CD14-positive monocyte (primary cell): ENCODE measurements at regions not wholly inside any gene's neighbourhood (a gene's known extent, or its start where the extent isn't known, plus 50 kb on each side); places are given as distances from the start of the nearest gene placed in this dataset.

ENCODE experiments used
- DNase-seq, 3 donors: peaks; one replicate each; pipeline ENCODE4 v3.0.0-alpha.2; 2011 to 2022
- H2AFZ ChIP-seq: 2 replicates; pipeline ENCODE4 v1.6.0; 2012; ENCODE audit warnings: mild to moderate bottlenecking, low read depth, low read length, inconsistent platforms; ENCODE audit not compliant: insufficient read depth, poor library complexity, severe bottlenecking
- H3K27ac ChIP-seq, 2 donors: 1 replicate in 1 of 2; 2 replicates in 1 of 2; pipeline ENCODE4 v1.5.1; 2012 to 2013; ENCODE audit warnings: low read length in 2 of 2, control low read depth in 1 of 2, inconsistent platforms in 1 of 2, low read depth in 1 of 2, mild to moderate bottlenecking in 1 of 2
- H3K27me3 ChIP-seq, 2 donors: one replicate each; pipeline versions ENCODE4 v1.6.0 to v1.6.1; 2011 to 2013; ENCODE audit warnings: low read length in 2 of 2; ENCODE audit not compliant: control insufficient read depth in 2 of 2, insufficient read depth in 2 of 2
- H3K36me3 ChIP-seq, 2 donors: replicated peaks in 1 of 2; 1 replicate in 1 of 2; 2 replicates in 1 of 2; pipeline versions ENCODE4 v1.5.1 to v1.6.1; 2012 to 2013; ENCODE audit warnings: low read length in 2 of 2, control low read depth in 1 of 2, inconsistent platforms in 1 of 2, mild to moderate bottlenecking in 1 of 2; ENCODE audit not compliant: insufficient read depth in 2 of 2, control insufficient read depth in 1 of 2
- H3K4me1 ChIP-seq, 2 donors: 1 replicate in 1 of 2; 2 replicates in 1 of 2; pipeline versions ENCODE4 v1.5.1 to v1.6.1; 2012 to 2013; ENCODE audit warnings: low read length in 2 of 2, control low read depth in 1 of 2, inconsistent platforms in 1 of 2, mild to moderate bottlenecking in 1 of 2, moderate library complexity in 1 of 2; ENCODE audit not compliant: insufficient read depth in 2 of 2, control insufficient read depth in 1 of 2
- H3K4me2 ChIP-seq: replicated peaks from 2 replicates; pipeline ENCODE3; 2012; ENCODE audit warnings: low read length, moderate library complexity, mild to moderate bottlenecking; ENCODE audit not compliant: poor library complexity, severe bottlenecking; ENCODE audit errors: extremely low read depth
- H3K4me3 ChIP-seq, 3 experiments: fragments of 200-600 bp in 1 of 3; sonication (generic) in 1 of 3; replicated peaks in 1 of 3; 1 replicate in 2 of 3; 2 replicates in 1 of 3; pipeline ENCODE4 v1.5.1; 2011 to 2013; ENCODE audit warnings: low read length in 3 of 3, mild to moderate bottlenecking in 3 of 3, control low read depth in 2 of 3, low read depth in 2 of 3, inconsistent platforms in 1 of 3, moderate library complexity in 1 of 3
- H3K79me2 ChIP-seq: 2 replicates; pipeline ENCODE4 v1.6.0; 2012; ENCODE audit warnings: mild to moderate bottlenecking, control low read depth, inconsistent platforms, low read length, moderate library complexity; ENCODE audit not compliant: insufficient read depth
- H3K9ac ChIP-seq: 2 replicates; pipeline ENCODE4 v1.6.0; 2017; ENCODE audit warnings: low read length, mild to moderate bottlenecking; ENCODE audit not compliant: insufficient read depth, poor library complexity, severe bottlenecking
- H3K9me3 ChIP-seq, 2 donors: replicated peaks in 1 of 2; 1 replicate in 1 of 2; 2 replicates in 1 of 2; pipeline versions ENCODE4 v1.5.1 to v1.6.1; 2012 to 2013; ENCODE audit warnings: low read length in 2 of 2, control low read depth in 1 of 2; ENCODE audit not compliant: control insufficient read depth in 1 of 2, insufficient read depth in 1 of 2
- H4K20me1 ChIP-seq: 2 replicates; pipeline ENCODE4 v1.6.0; 2012; ENCODE audit warnings: mild to moderate bottlenecking, low read length, control low read depth, moderate library complexity; ENCODE audit not compliant: insufficient read depth
- H3K27ac Mint-ChIP-seq, 7 donors: one replicate each; pipeline ENCODE4 v1.8.0; 2020; ENCODE audit warnings: mild to moderate bottlenecking in 7 of 7, mixed read lengths in 7 of 7, moderate library complexity in 6 of 7, inconsistent platforms in 2 of 7
- H3K27me3 Mint-ChIP-seq, 3 donors: one replicate each; pipeline ENCODE4 v1.8.0; 2021 to 2022; ENCODE audit warnings: low read depth in 3 of 3, mild to moderate bottlenecking in 3 of 3, mixed read lengths in 3 of 3, moderate library complexity in 3 of 3, inconsistent platforms in 1 of 3
- H3K36me3 Mint-ChIP-seq, 2 donors: one replicate each; pipeline ENCODE4 v1.8.0; 2020; ENCODE audit warnings: mixed read lengths in 2 of 2, inconsistent platforms in 1 of 2, mild to moderate bottlenecking in 1 of 2
- H3K4me1 Mint-ChIP-seq: one replicate; pipeline ENCODE4 v1.8.0; 2020; ENCODE audit warnings: mild to moderate bottlenecking, mixed read lengths
- H3K4me3 Mint-ChIP-seq, 2 donors: one replicate each; pipeline ENCODE4 v1.8.0; 2020; ENCODE audit warnings: mild to moderate bottlenecking in 2 of 2, mixed read lengths in 2 of 2, moderate library complexity in 1 of 2
- H3K9me3 Mint-ChIP-seq, 7 donors: one replicate each; pipeline ENCODE4 v1.8.0; 2020 to 2022; ENCODE audit warnings: mixed read lengths in 7 of 7, mild to moderate bottlenecking in 6 of 7, moderate library complexity in 6 of 7, inconsistent platforms in 2 of 7
- WGBS: methylation state at CpG from one replicate; pipeline ENCODE4 v1.1.5; 2013; ENCODE audit warnings: missing lambda C conversion rate; ENCODE audit not compliant: insufficient coverage; 5-methylcytosine and 5-hydroxymethylcytosine counted together
- intact Hi-C, 2 donors: fragments of 100-400 bp; cut with micrococcal nuclease; formaldehyde crosslinking; loops; one replicate each; pipeline versions ENCODE4 v1.15.0 to v1.15.1; 2023
- TF ChIP-seq, protein P1 (sequence below): fragments of 200-600 bp; IDR thresholded peaks from one replicate; pipeline ENCODE4 v1.8.0; 2022; ENCODE audit warnings: antibody characterized with exemption, mild to moderate bottlenecking

DNA sequence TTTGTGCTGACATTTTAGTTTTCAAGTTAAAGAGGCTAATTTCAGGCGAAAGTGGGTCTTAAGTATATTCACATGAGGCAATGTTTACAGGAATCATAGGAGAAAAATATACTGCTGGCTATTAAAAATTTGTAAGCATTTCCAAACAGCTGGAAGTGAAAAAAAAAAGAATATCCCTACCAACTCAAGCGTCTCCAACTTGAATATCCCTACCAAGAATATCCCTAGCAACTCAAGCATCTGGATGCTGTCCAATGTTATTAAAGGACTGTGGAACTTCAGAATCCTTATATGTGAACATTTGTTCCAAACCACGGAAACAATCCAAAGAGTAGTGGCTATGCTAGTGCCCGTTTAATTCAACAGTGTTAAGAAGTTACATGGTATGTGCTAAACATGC, 1303.0 kb downstream of the GATA3 start:
- Histone ChIP-seq H3K4me1 (no peaks in the 10 kb centered on the region), H3K9me3 (no peaks in the 10 kb centered on the region), H3K27me3 (no peaks in the 10 kb centered on the region), H3K9ac (no peak overlapping the region), H3K4me2 (no peak overlapping the region), H4K20me1 (no peaks in the 10 kb centered on the region), H2AFZ (no peak overlapping the region), H3K79me2 (no peaks in the 10 kb centered on the region), H3K27ac (no peak overlapping the region), H3K36me3 (no peaks in the 10 kb centered on the region), H3K4me3 (no peak overlapping the region)
- H3K4me1 Mint-ChIP-seq = no peaks in the 10 kb centered on the region
- intact Hi-C loops = no loop called here
- WGBS = 67% methylated on average over 1 of the region's 4 CpGs
- H3K27me3 Mint-ChIP-seq = peaks cover 0 to 2% (median 0%) of the 10 kb centered on the region in 3 donors
- no peaks in the 10 kb centered on the region for H3K36me3 Mint-ChIP-seq
- H3K9me3 Mint-ChIP-seq = peaks cover 0 to 5% (median 2%) of the 10 kb centered on the region in 7 donors
- H3K4me3 Mint-ChIP-seq = no peak overlapping the region
- H3K27ac Mint-ChIP-seq = no peak overlapping the region
- TF ChIP-seq, protein P1, sequence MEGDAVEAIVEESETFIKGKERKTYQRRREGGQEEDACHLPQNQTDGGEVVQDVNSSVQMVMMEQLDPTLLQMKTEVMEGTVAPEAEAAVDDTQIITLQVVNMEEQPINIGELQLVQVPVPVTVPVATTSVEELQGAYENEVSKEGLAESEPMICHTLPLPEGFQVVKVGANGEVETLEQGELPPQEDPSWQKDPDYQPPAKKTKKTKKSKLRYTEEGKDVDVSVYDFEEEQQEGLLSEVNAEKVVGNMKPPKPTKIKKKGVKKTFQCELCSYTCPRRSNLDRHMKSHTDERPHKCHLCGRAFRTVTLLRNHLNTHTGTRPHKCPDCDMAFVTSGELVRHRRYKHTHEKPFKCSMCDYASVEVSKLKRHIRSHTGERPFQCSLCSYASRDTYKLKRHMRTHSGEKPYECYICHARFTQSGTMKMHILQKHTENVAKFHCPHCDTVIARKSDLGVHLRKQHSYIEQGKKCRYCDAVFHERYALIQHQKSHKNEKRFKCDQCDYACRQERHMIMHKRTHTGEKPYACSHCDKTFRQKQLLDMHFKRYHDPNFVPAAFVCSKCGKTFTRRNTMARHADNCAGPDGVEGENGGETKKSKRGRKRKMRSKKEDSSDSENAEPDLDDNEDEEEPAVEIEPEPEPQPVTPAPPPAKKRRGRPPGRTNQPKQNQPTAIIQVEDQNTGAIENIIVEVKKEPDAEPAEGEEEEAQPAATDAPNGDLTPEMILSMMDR = no peak
- DNase-seq = no peak

DNA sequence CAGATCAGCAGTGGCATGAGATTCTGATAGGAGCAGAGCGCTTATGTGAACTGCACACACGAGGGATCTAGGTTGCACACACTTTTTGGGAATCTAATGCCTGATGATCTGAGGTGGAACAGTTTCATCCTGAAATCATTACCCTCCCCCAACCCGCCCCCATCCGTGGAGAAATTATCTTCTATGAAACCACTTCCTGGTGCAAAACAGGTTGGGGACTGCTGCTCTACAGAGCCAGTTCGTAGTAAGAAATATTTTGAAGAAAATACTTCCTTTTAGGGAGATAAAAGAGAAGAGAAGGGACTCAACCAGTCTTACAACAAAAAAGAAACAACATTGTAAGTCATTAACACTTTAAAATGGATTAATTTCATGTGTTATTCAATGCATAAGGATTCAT, 1308.2 kb downstream of the GATA3 start:
- Histone ChIP-seq H3K9me3 (no peaks in the 10 kb centered on the region), H3K4me2 (no peak overlapping the region), H4K20me1 (no peaks in the 10 kb centered on the region), H3K4me3 (no peak overlapping the region), H3K4me1 (no peaks in the 10 kb centered on the region), H3K79me2 (no peaks in the 10 kb centered on the region), H2AFZ (no peak overlapping the region), H3K27ac (no peak overlapping the region), H3K27me3 (no peaks in the 10 kb centered on the region), H3K36me3 (no peaks in the 10 kb centered on the region), H3K9ac (no peak overlapping the region)
- WGBS = 100% methylated on average over 2 of the region's 5 CpGs
- Mint-ChIP-seq H3K4me3 (no peak overlapping the region), H3K36me3 (no peaks in the 10 kb centered on the region), H3K27ac (no peak overlapping the region), H3K4me1 (no peaks in the 10 kb centered on the region), H3K27me3 (peaks cover 0 to 4% (median 2%) of the 10 kb centered on the region in 3 donors), H3K9me3 (peaks cover 2 to 10% (median 3%) of the 10 kb centered on the region in 7 donors)
- DNase-seq = no peak
- intact Hi-C loops = no loop called here
- TF ChIP-seq, protein P1 = no peak
